CD14-positive monocyte (primary cell): ENCODE measurements at regions not wholly inside any gene's neighbourhood (a gene's known extent, or its start where the extent isn't known, plus 50 kb on each side); places are given as distances from the start of the nearest gene placed in this dataset.

Experiments used
- DNase-seq, 3 donors: peaks; one replicate each; pipeline ENCODE4 v3.0.0-alpha.2; 2011 to 2022
- H2AFZ ChIP-seq: 2 replicates; pipeline ENCODE4 v1.6.0; 2012; ENCODE audit warnings: mild to moderate bottlenecking, low read depth, low read length, inconsistent platforms; ENCODE audit not compliant: insufficient read depth, poor library complexity, severe bottlenecking
- H3K27ac ChIP-seq, 2 donors: 1 replicate in 1 of 2; 2 replicates in 1 of 2; pipeline ENCODE4 v1.5.1; 2012 to 2013; ENCODE audit warnings: low read length in 2 of 2, control low read depth in 1 of 2, inconsistent platforms in 1 of 2, low read depth in 1 of 2, mild to moderate bottlenecking in 1 of 2
- H3K27me3 ChIP-seq, 2 donors: one replicate each; pipeline versions ENCODE4 v1.6.0 to v1.6.1; 2011 to 2013; ENCODE audit warnings: low read length in 2 of 2; ENCODE audit not compliant: control insufficient read depth in 2 of 2, insufficient read depth in 2 of 2
- H3K36me3 ChIP-seq, 2 donors: replicated peaks in 1 of 2; 1 replicate in 1 of 2; 2 replicates in 1 of 2; pipeline versions ENCODE4 v1.5.1 to v1.6.1; 2012 to 2013; ENCODE audit warnings: low read length in 2 of 2, control low read depth in 1 of 2, inconsistent platforms in 1 of 2, mild to moderate bottlenecking in 1 of 2; ENCODE audit not compliant: insufficient read depth in 2 of 2, control insufficient read depth in 1 of 2
- H3K4me1 ChIP-seq, 2 donors: 1 replicate in 1 of 2; 2 replicates in 1 of 2; pipeline versions ENCODE4 v1.5.1 to v1.6.1; 2012 to 2013; ENCODE audit warnings: low read length in 2 of 2, control low read depth in 1 of 2, inconsistent platforms in 1 of 2, mild to moderate bottlenecking in 1 of 2, moderate library complexity in 1 of 2; ENCODE audit not compliant: insufficient read depth in 2 of 2, control insufficient read depth in 1 of 2
- H3K4me2 ChIP-seq: replicated peaks from 2 replicates; pipeline ENCODE3; 2012; ENCODE audit warnings: low read length, moderate library complexity, mild to moderate bottlenecking; ENCODE audit not compliant: poor library complexity, severe bottlenecking; ENCODE audit errors: extremely low read depth
- H3K4me3 ChIP-seq, 3 experiments: fragments of 200-600 bp in 1 of 3; sonication (generic) in 1 of 3; replicated peaks in 1 of 3; 1 replicate in 2 of 3; 2 replicates in 1 of 3; pipeline ENCODE4 v1.5.1; 2011 to 2013; ENCODE audit warnings: low read length in 3 of 3, mild to moderate bottlenecking in 3 of 3, control low read depth in 2 of 3, low read depth in 2 of 3, inconsistent platforms in 1 of 3, moderate library complexity in 1 of 3
- H3K79me2 ChIP-seq: 2 replicates; pipeline ENCODE4 v1.6.0; 2012; ENCODE audit warnings: mild to moderate bottlenecking, control low read depth, inconsistent platforms, low read length, moderate library complexity; ENCODE audit not compliant: insufficient read depth
- H3K9ac ChIP-seq: 2 replicates; pipeline ENCODE4 v1.6.0; 2017; ENCODE audit warnings: low read length, mild to moderate bottlenecking; ENCODE audit not compliant: insufficient read depth, poor library complexity, severe bottlenecking
- H3K9me3 ChIP-seq, 2 donors: replicated peaks in 1 of 2; 1 replicate in 1 of 2; 2 replicates in 1 of 2; pipeline versions ENCODE4 v1.5.1 to v1.6.1; 2012 to 2013; ENCODE audit warnings: low read length in 2 of 2, control low read depth in 1 of 2; ENCODE audit not compliant: control insufficient read depth in 1 of 2, insufficient read depth in 1 of 2
- H4K20me1 ChIP-seq: 2 replicates; pipeline ENCODE4 v1.6.0; 2012; ENCODE audit warnings: mild to moderate bottlenecking, low read length, control low read depth, moderate library complexity; ENCODE audit not compliant: insufficient read depth
- H3K27ac Mint-ChIP-seq, 7 donors: one replicate each; pipeline ENCODE4 v1.8.0; 2020; ENCODE audit warnings: mild to moderate bottlenecking in 7 of 7, mixed read lengths in 7 of 7, moderate library complexity in 6 of 7, inconsistent platforms in 2 of 7
- H3K27me3 Mint-ChIP-seq, 3 donors: one replicate each; pipeline ENCODE4 v1.8.0; 2021 to 2022; ENCODE audit warnings: low read depth in 3 of 3, mild to moderate bottlenecking in 3 of 3, mixed read lengths in 3 of 3, moderate library complexity in 3 of 3, inconsistent platforms in 1 of 3
- H3K36me3 Mint-ChIP-seq, 2 donors: one replicate each; pipeline ENCODE4 v1.8.0; 2020; ENCODE audit warnings: mixed read lengths in 2 of 2, inconsistent platforms in 1 of 2, mild to moderate bottlenecking in 1 of 2
- H3K4me1 Mint-ChIP-seq: one replicate; pipeline ENCODE4 v1.8.0; 2020; ENCODE audit warnings: mild to moderate bottlenecking, mixed read lengths
- H3K4me3 Mint-ChIP-seq, 2 donors: one replicate each; pipeline ENCODE4 v1.8.0; 2020; ENCODE audit warnings: mild to moderate bottlenecking in 2 of 2, mixed read lengths in 2 of 2, moderate library complexity in 1 of 2
- H3K9me3 Mint-ChIP-seq, 7 donors: one replicate each; pipeline ENCODE4 v1.8.0; 2020 to 2022; ENCODE audit warnings: mixed read lengths in 7 of 7, mild to moderate bottlenecking in 6 of 7, moderate library complexity in 6 of 7, inconsistent platforms in 2 of 7
- WGBS: methylation state at CpG from one replicate; pipeline ENCODE4 v1.1.5; 2013; ENCODE audit warnings: missing lambda C conversion rate; ENCODE audit not compliant: insufficient coverage; 5-methylcytosine and 5-hydroxymethylcytosine counted together
- intact Hi-C, 2 donors: fragments of 100-400 bp; cut with micrococcal nuclease; formaldehyde crosslinking; loops; one replicate each; pipeline versions ENCODE4 v1.15.0 to v1.15.1; 2023
- TF ChIP-seq, protein P1 (sequence below): fragments of 200-600 bp; IDR thresholded peaks from one replicate; pipeline ENCODE4 v1.8.0; 2022; ENCODE audit warnings: antibody characterized with exemption, mild to moderate bottlenecking

DNA sequence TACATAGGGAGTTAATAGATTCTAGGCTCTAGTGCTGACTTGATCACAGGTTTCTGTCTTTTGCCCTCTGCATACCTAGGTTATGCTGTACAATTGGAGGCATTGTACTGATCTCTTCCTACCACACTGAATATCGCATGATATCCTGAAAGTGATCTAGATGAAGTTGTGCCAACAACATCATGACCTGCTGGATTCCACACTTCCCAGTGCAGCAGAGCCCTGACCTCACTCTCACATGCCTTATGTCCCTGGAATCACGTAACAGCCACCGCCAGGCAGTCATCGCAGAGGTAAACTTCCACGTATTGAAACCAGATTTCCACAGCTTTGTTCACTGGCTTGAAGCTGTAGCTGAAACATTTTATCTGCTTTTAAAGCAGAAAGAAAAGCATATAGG lies 214.0 kb downstream of the ANKRD30B start:
- Histone ChIP-seq H3K4me3 (no peak overlapping the region), H3K36me3 (no peaks in the 10 kb centered on the region), H3K9me3 (peaks cover 0 to 18% of the 10 kb centered on the region in 2 donors), H2AFZ (no peak overlapping the region), H3K4me2 (no peak overlapping the region), H3K4me1 (no peaks in the 10 kb centered on the region), H3K27me3 (no peaks in the 10 kb centered on the region), H3K9ac (no peak overlapping the region), H3K27ac (no peak overlapping the region), H3K79me2 (no peaks in the 10 kb centered on the region), H4K20me1 (no peaks in the 10 kb centered on the region)
- Mint-ChIP-seq H3K27ac (no peak overlapping the region), H3K4me3 (no peak overlapping the region), H3K4me1 (no peaks in the 10 kb centered on the region), H3K9me3 (peaks cover 0 to 14% (median 3%) of the 10 kb centered on the region in 7 donors), H3K36me3 (no peaks in the 10 kb centered on the region), H3K27me3 (peaks cover 0 to 3% (median 2%) of the 10 kb centered on the region in 3 donors)
- WGBS: 86% methylated on average over 1 of the region's 5 CpGs
- TF ChIP-seq, protein P1, sequence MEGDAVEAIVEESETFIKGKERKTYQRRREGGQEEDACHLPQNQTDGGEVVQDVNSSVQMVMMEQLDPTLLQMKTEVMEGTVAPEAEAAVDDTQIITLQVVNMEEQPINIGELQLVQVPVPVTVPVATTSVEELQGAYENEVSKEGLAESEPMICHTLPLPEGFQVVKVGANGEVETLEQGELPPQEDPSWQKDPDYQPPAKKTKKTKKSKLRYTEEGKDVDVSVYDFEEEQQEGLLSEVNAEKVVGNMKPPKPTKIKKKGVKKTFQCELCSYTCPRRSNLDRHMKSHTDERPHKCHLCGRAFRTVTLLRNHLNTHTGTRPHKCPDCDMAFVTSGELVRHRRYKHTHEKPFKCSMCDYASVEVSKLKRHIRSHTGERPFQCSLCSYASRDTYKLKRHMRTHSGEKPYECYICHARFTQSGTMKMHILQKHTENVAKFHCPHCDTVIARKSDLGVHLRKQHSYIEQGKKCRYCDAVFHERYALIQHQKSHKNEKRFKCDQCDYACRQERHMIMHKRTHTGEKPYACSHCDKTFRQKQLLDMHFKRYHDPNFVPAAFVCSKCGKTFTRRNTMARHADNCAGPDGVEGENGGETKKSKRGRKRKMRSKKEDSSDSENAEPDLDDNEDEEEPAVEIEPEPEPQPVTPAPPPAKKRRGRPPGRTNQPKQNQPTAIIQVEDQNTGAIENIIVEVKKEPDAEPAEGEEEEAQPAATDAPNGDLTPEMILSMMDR: no peak
- no peak for DNase-seq
- intact Hi-C loops: no loop called here

DNA sequence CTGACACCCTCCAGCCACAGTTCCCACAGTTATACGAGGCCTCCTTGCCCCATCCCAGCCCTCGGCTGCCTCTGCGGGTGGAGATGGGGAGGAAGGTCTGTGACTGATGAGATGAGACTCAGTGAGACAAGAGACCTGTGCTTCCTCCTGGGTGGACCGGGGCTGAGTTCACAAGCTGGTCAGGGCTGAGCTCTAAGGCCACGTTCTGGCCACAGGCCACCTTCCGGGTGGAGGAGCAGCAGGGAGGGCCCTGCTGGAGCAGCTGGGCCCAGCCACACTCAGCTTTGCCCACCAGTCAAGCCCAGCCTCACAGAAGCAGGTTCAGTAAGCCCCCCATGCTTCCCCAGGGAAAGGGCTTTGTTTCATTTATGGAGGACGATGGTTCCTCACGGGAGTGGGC lies 214.7 kb downstream of the ANKRD30B start:
- no peak overlapping the region for H3K27ac Mint-ChIP-seq
- TF ChIP-seq, protein P1: no peak
- H3K36me3 ChIP-seq: no peaks in the 10 kb centered on the region
- no peaks in the 10 kb centered on the region for H3K4me1 ChIP-seq
- no peaks in the 10 kb centered on the region for H3K4me1 Mint-ChIP-seq
- H2AFZ ChIP-seq: no peak overlapping the region
- H4K20me1 ChIP-seq: no peaks in the 10 kb centered on the region
- peaks cover 0 to 3% (median 2%) of the 10 kb centered on the region in 3 donors for H3K27me3 Mint-ChIP-seq
- H3K9me3 Mint-ChIP-seq: peaks cover 0 to 14% (median 3%) of the 10 kb centered on the region in 7 donors
- intact Hi-C loops: no loop called here
- no peak overlapping the region for H3K27ac ChIP-seq
- H3K4me2 ChIP-seq: no peak overlapping the region
- peaks cover 0 to 18% of the 10 kb centered on the region in 2 donors for H3K9me3 ChIP-seq
- H3K4me3 ChIP-seq: no peak overlapping the region
- no peak for DNase-seq
- no peaks in the 10 kb centered on the region for H3K79me2 ChIP-seq
- no peak overlapping the region for H3K4me3 Mint-ChIP-seq
- H3K9ac ChIP-seq: no peak overlapping the region
- WGBS: 89% methylated on average over 7 of the region's 8 CpGs
- no peaks in the 10 kb centered on the region for H3K27me3 ChIP-seq
- H3K36me3 Mint-ChIP-seq: no peaks in the 10 kb centered on the region
